OCI-LY1 (cell line): ENCODE measurements at regions not wholly inside any gene's neighbourhood (a gene's known extent, or its start where the extent isn't known, plus 50 kb on each side); places are given as distances from the start of the nearest gene placed in this dataset.
"Not testable (repeated sequence)": the region's sequence is repeated elsewhere in the genome, so short reads cannot be mapped to it uniquely, and the experiment has no call there.

ENCODE experiments used
- H2AFZ ChIP-seq: fragments of 200-600 bp; sonication (generic), shearing (Covaris generic); 2 replicates; pipeline ENCODE4 v1.6.0; 2014; ENCODE audit warnings: antibody characterized with exemption, mild to moderate bottlenecking, low read length
- H3F3A ChIP-seq: fragments of 200-600 bp; sonication (generic), shearing (Covaris generic); 2 replicates; pipeline ENCODE4 v1.6.0; 2014; ENCODE audit warnings: mild to moderate bottlenecking, antibody characterized with exemption, low read length, moderate library complexity; ENCODE audit not compliant: insufficient read depth
- H3K27ac ChIP-seq: fragments of 200-600 bp; sonication (generic); 2 replicates; pipeline ENCODE4 v1.5.1; 2014; ENCODE audit warnings: low read length, mixed run types, mild to moderate bottlenecking, low read depth; ENCODE audit not compliant: poor library complexity, severe bottlenecking
- H3K27me3 ChIP-seq: fragments of 200-600 bp; sonication (generic); 2 replicates; pipeline ENCODE4 v1.6.0; 2014; ENCODE audit warnings: antibody characterized with exemption, mild to moderate bottlenecking, low read length, moderate library complexity; ENCODE audit not compliant: insufficient read depth
- H3K36me3 ChIP-seq: fragments of 200-600 bp; sonication (generic); 2 replicates; pipeline ENCODE4 v1.6.1; 2014; ENCODE audit warnings: mild to moderate bottlenecking, antibody characterized with exemption, low read length, moderate library complexity, mixed read lengths; ENCODE audit not compliant: insufficient read depth
- H3K4me1 ChIP-seq: fragments of 200-600 bp; sonication (generic); 2 replicates; pipeline ENCODE4 v1.5.1; 2014; ENCODE audit warnings: mild to moderate bottlenecking, low read length, moderate library complexity; ENCODE audit not compliant: insufficient read depth, severe bottlenecking
- H3K4me2 ChIP-seq: fragments of 200-600 bp; sonication (generic), shearing (Covaris generic); 2 replicates; pipeline ENCODE4 v1.6.1; 2014; ENCODE audit warnings: low read length
- H3K4me3 ChIP-seq: fragments of 200-600 bp; sonication (generic); 2 replicates; pipeline ENCODE4 v1.5.1; 2014; ENCODE audit warnings: low read length, low read depth, mild to moderate bottlenecking, mixed read lengths; ENCODE audit not compliant: poor library complexity, severe bottlenecking
- H3K79me2 ChIP-seq: fragments of 200-600 bp; shearing (Covaris generic); 2 replicates; pipeline ENCODE4 v1.6.1; 2016; ENCODE audit warnings: mixed run types, low read length, mixed read lengths; ENCODE audit not compliant: insufficient read depth
- H3K9ac ChIP-seq: fragments of 200-600 bp; sonication (generic), shearing (Covaris generic); 2 replicates; pipeline ENCODE4 v1.6.1; 2014; ENCODE audit warnings: mild to moderate bottlenecking, low read length, mixed read lengths
- H3K9me2 ChIP-seq: fragments of 200-600 bp; sonication (generic), shearing (Covaris generic); 2 replicates; pipeline ENCODE4 v1.6.1; 2014; ENCODE audit warnings: low read depth, mild to moderate bottlenecking, low read length, mixed read lengths
- H3K9me3 ChIP-seq: fragments of 200-600 bp; shearing (Covaris generic); 2 replicates; pipeline ENCODE4 v1.6.1; 2014; ENCODE audit warnings: low read length, mixed read lengths
- H4K20me1 ChIP-seq: fragments of 200-600 bp; sonication (generic), shearing (Covaris generic); 2 replicates; pipeline ENCODE4 v1.6.0; 2016; ENCODE audit warnings: mild to moderate bottlenecking, low read length; ENCODE audit not compliant: insufficient read depth
- EZH2 ChIP-seq: fragments of 200-600 bp; sonication (generic), shearing (Covaris generic); IDR thresholded peaks from 2 replicates; pipeline ENCODE4 v1.8.0; 2017; ENCODE audit warnings: borderline replicate concordance, mixed run types, mild to moderate bottlenecking, antibody characterized with exemption, low read length, moderate library complexity, mixed read lengths
- TF ChIP-seq, protein P1 (sequence below): fragments of 200-600 bp; sonication (generic), shearing (Covaris generic); IDR thresholded peaks from 2 replicates; pipeline ENCODE4 v1.5.1; 2017; ENCODE audit warnings: mild to moderate bottlenecking, antibody characterized with exemption, low read length, moderate library complexity, mixed read lengths

DNA sequence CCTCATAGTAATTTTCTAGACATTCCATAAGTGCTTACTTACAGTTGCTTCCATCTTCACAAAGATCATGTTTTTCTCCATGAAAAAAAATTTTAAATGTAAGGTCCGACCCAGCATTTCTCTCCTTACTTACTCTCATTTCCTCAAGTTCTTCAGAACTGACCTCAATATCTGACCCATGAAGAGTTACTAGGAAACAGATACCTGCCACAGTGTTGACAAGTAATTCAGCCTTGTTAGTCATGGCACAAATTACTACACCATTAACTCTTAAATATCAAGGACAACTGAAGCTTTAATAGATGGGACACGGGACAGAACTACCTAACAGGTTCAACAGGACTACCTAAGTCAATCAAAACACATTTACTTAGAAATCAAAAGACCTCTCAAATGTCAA, 316.2 kb downstream of the POM121L12 start:
- H3K4me3 ChIP-seq: no peak overlapping the region
- no peaks in the 10 kb centered on the region for H3K79me2 ChIP-seq
- H3F3A ChIP-seq: no peaks in the 10 kb centered on the region
- H3K9ac ChIP-seq: no peak overlapping the region
- no peaks in the 10 kb centered on the region for H3K36me3 ChIP-seq
- peaks cover 13% of the 10 kb centered on the region for H3K4me1 ChIP-seq
- no peaks in the 10 kb centered on the region for H3K9me2 ChIP-seq
- no peaks in the 10 kb centered on the region for H3K27me3 ChIP-seq
- no peak for TF ChIP-seq EZH2
- TF ChIP-seq, protein P1, sequence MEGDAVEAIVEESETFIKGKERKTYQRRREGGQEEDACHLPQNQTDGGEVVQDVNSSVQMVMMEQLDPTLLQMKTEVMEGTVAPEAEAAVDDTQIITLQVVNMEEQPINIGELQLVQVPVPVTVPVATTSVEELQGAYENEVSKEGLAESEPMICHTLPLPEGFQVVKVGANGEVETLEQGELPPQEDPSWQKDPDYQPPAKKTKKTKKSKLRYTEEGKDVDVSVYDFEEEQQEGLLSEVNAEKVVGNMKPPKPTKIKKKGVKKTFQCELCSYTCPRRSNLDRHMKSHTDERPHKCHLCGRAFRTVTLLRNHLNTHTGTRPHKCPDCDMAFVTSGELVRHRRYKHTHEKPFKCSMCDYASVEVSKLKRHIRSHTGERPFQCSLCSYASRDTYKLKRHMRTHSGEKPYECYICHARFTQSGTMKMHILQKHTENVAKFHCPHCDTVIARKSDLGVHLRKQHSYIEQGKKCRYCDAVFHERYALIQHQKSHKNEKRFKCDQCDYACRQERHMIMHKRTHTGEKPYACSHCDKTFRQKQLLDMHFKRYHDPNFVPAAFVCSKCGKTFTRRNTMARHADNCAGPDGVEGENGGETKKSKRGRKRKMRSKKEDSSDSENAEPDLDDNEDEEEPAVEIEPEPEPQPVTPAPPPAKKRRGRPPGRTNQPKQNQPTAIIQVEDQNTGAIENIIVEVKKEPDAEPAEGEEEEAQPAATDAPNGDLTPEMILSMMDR: no peak
- H3K9me3 ChIP-seq: no peaks in the 10 kb centered on the region
- no peak overlapping the region for H3K4me2 ChIP-seq
- no peak overlapping the region for H3K27ac ChIP-seq
- no peaks in the 10 kb centered on the region for H4K20me1 ChIP-seq
- peak overlapping the region; percentile 6; the same call in 1 of the 2 replicates for H2AFZ ChIP-seq

DNA sequence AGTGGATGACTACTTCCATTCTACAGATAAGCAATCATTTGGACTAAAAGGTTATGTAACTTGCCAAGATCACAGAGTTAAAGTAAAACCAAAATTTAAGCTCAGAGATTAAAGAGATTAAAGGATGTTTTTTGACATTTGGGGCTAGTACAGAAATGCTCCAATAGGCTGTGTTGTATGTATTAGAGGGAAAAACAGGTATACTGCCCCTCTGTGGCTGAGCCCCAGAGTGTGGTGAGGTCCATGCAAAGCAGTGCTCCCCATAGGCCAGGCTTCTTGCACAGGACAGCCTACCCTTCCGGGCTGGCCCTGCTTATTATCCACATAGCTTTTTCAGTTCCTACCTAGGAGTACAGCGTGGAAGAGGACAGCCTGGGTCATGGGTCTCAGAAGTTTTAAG, 322.8 kb downstream of the POM121L12 start:
- H2AFZ ChIP-seq: 0 out of 2 replicates have a peak overlapping the region, but pooled peaks have one; percentile 25
- 0 out of 2 replicates have a peak, but pooled peaks cover 7% of the 10 kb centered on the region for H3K9me3 ChIP-seq
- no peaks in the 10 kb centered on the region for H3F3A ChIP-seq
- TF ChIP-seq, protein P1: peak; percentile 52
- TF ChIP-seq EZH2: no peak
- no peaks in the 10 kb centered on the region for H3K9me2 ChIP-seq
- no peaks in the 10 kb centered on the region for H3K79me2 ChIP-seq
- H3K4me1 ChIP-seq: peaks cover 7% of the 10 kb centered on the region
- no peak overlapping the region for H3K27ac ChIP-seq
- no peaks in the 10 kb centered on the region for H3K27me3 ChIP-seq
- no peaks in the 10 kb centered on the region for H3K36me3 ChIP-seq
- no peak overlapping the region for H3K4me2 ChIP-seq
- no peak overlapping the region for H3K9ac ChIP-seq
- no peak overlapping the region for H3K4me3 ChIP-seq
- H4K20me1 ChIP-seq: no peaks in the 10 kb centered on the region

DNA sequence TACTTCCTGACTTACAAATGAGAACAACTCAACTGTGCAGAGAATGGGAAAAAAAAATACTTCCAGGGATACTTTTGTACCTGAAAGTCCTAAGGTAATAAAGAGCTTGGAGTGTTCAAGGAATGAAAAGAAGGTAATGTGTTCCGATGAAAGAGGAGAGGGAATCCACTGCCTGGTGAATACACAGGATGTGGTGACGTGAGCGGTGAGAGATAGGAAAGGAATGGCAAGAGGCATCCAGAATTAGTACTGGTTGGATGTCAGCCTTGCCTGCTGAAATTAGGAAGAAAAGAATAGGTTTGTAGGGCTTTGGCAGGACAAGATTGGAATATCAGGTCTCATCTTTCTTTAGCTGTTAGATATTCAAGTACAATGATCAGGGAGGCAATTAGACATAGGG, 347.7 kb downstream of the POM121L12 start:
- Histone ChIP-seq H3K9ac (no peak overlapping the region), H2AFZ (no peak overlapping the region), H3K27ac (no peak overlapping the region), H4K20me1 (no peaks in the 10 kb centered on the region), H3F3A (peaks cover 5% of the 10 kb centered on the region; the same call in 1 of the 2 replicates), H3K4me2 (no peak overlapping the region), H3K36me3 (no peaks in the 10 kb centered on the region), H3K9me2 (no peaks in the 10 kb centered on the region), H3K4me1 (peaks cover 12% of the 10 kb centered on the region), H3K4me3 (no peak overlapping the region), H3K9me3 (no peaks in the 10 kb centered on the region), H3K79me2 (no peaks in the 10 kb centered on the region), H3K27me3 (no peaks in the 10 kb centered on the region)
- TF ChIP-seq, protein P1: no peak
- TF ChIP-seq EZH2: no peak

DNA sequence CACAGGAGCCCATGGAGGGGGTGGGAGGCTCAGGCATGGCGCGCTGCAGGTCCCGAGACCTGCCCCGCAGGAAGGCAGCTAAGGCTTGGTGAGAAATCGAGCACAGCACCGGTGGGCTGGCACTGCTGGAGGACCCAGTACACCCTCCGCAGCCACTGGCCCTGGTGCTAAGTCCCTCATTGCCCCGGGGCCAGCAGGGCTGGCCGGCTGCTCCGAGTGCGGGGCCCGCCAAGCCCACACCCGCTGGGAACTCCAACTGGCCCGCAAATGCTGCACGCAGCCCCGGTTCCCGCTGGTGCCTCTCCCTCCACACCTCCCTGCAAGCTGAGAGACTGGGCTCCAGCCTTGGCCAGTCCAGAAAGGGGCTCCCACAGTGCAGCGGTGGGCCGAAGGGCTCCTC, 349.8 kb downstream of the POM121L12 start:
- H3K9me3 ChIP-seq, H3K9ac ChIP-seq, H2AFZ ChIP-seq, H3F3A ChIP-seq, H3K4me3 ChIP-seq, H3K27me3 ChIP-seq, H3K36me3 ChIP-seq, H3K9me2 ChIP-seq, H4K20me1 ChIP-seq, H3K27ac ChIP-seq, H3K4me2 ChIP-seq, H3K79me2 ChIP-seq: not testable (repeated sequence)
- peaks cover 20% of the 10 kb centered on the region for H3K4me1 ChIP-seq
